ENCODE measurements at regions not wholly inside any gene's neighbourhood (a gene's known extent, or its start where the extent isn't known, plus 50 kb on each side); places are given as distances from the start of the nearest gene placed in this dataset.

- H4K20me1 ChIP-seq (ENCODE audit: control insufficient read depth, extremely low read depth, insufficient read depth, low read length) = no peaks in the 10 kb centered on the region
- no peak overlapping the region for H3K27ac ChIP-seq (ENCODE audit: insufficient read depth, low read length)
- TF ChIP-seq EZH2 (IDR thresholded peaks at IDR 0.05; ENCODE audit: low read length, missing control alignments) = no peak
- TF ChIP-seq, protein P1, sequence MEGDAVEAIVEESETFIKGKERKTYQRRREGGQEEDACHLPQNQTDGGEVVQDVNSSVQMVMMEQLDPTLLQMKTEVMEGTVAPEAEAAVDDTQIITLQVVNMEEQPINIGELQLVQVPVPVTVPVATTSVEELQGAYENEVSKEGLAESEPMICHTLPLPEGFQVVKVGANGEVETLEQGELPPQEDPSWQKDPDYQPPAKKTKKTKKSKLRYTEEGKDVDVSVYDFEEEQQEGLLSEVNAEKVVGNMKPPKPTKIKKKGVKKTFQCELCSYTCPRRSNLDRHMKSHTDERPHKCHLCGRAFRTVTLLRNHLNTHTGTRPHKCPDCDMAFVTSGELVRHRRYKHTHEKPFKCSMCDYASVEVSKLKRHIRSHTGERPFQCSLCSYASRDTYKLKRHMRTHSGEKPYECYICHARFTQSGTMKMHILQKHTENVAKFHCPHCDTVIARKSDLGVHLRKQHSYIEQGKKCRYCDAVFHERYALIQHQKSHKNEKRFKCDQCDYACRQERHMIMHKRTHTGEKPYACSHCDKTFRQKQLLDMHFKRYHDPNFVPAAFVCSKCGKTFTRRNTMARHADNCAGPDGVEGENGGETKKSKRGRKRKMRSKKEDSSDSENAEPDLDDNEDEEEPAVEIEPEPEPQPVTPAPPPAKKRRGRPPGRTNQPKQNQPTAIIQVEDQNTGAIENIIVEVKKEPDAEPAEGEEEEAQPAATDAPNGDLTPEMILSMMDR (conservative IDR thresholded peaks at IDR 0.05 in 1 of 2, IDR thresholded peaks at IDR 0.05 in 1 of 2; ENCODE audit: low read depth in 1 of 2, low read length in 2 of 2) = no peak
- H3K4me3 ChIP-seq (replicated peaks in 1 of 4; ENCODE audit: control extremely low read depth in 1 of 4, insufficient read depth in 1 of 4, low read depth in 3 of 4, low read length in 4 of 4) = no peak overlapping the region
- H2AFZ ChIP-seq (ENCODE audit: low read length) = no peak overlapping the region
- H3K4me2 ChIP-seq (ENCODE audit: extremely low read depth, insufficient read depth, low read length) = no peak overlapping the region
- no peaks in the 10 kb centered on the region for H3K79me2 ChIP-seq (ENCODE audit: control insufficient read depth, insufficient read depth, low read length)
- no peaks in the 10 kb centered on the region for H3K36me3 ChIP-seq (ENCODE audit: control insufficient read depth, insufficient read depth, low read length)
- H3K9me3 ChIP-seq (ENCODE audit: control insufficient read depth, insufficient read depth, low read depth, low read length) = no peaks in the 10 kb centered on the region
- no peaks in the 10 kb centered on the region for H3K27me3 ChIP-seq (ENCODE audit: control insufficient read depth, insufficient read depth, low read length)
- DNase-seq (ENCODE audit: low read depth in 2 of 2) = no peak
- H3K4me1 ChIP-seq (ENCODE audit: control insufficient read depth, extremely low read depth, insufficient read depth, low read length) = no peaks in the 10 kb centered on the region
- no peak overlapping the region for H3K9ac ChIP-seq (ENCODE audit: insufficient read depth, low read length)
These were observed 948.8 kb downstream of the GRM8 start for GRCh38 chr7:126303926-126304325.

DNA sequence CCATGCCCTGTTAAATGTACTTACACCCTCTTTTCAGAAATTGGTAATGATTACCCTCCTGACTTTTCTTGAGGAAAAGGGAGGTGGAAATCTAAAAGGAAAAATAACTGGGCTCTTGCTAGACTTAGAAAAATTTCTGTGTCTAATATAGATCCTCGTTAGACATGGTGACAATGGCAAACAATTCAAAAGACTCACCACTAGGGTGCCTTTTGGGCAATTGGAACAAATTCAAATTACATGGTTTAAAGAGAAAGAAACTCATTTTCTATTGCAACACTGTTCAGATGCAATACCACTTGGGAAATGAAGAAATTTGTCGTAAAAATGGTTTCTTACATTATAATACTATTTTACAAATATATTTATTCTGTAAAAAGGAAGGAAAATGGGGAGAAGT, 950.1 kb downstream of the GRM8 start:
- Histone ChIP-seq H3K79me2 (ENCODE audit: control insufficient read depth, insufficient read depth, low read length) (no peaks in the 10 kb centered on the region), H3K9ac (ENCODE audit: insufficient read depth, low read length) (no peak overlapping the region), H3K4me2 (ENCODE audit: extremely low read depth, insufficient read depth, low read length) (no peak overlapping the region), H3K27ac (ENCODE audit: insufficient read depth, low read length) (no peak overlapping the region), H3K36me3 (ENCODE audit: control insufficient read depth, insufficient read depth, low read length) (no peaks in the 10 kb centered on the region), H3K4me1 (ENCODE audit: control insufficient read depth, extremely low read depth, insufficient read depth, low read length) (no peaks in the 10 kb centered on the region), H3K27me3 (ENCODE audit: control insufficient read depth, insufficient read depth, low read length) (no peaks in the 10 kb centered on the region), H2AFZ (ENCODE audit: low read length) (no peak overlapping the region), H3K9me3 (ENCODE audit: control insufficient read depth, insufficient read depth, low read depth, low read length) (no peaks in the 10 kb centered on the region), H4K20me1 (ENCODE audit: control insufficient read depth, extremely low read depth, insufficient read depth, low read length) (no peaks in the 10 kb centered on the region), H3K4me3 (replicated peaks in 1 of 4; ENCODE audit: control extremely low read depth in 1 of 4, insufficient read depth in 1 of 4, low read depth in 3 of 4, low read length in 4 of 4) (no peak overlapping the region)
- TF ChIP-seq, protein P1 (conservative IDR thresholded peaks at IDR 0.05 in 1 of 2, IDR thresholded peaks at IDR 0.05 in 1 of 2; ENCODE audit: low read depth in 1 of 2, low read length in 2 of 2) = no peak
- no peak for TF ChIP-seq EZH2 (IDR thresholded peaks at IDR 0.05; ENCODE audit: low read length, missing control alignments)
- no peak for DNase-seq (ENCODE audit: low read depth in 2 of 2)

DNA sequence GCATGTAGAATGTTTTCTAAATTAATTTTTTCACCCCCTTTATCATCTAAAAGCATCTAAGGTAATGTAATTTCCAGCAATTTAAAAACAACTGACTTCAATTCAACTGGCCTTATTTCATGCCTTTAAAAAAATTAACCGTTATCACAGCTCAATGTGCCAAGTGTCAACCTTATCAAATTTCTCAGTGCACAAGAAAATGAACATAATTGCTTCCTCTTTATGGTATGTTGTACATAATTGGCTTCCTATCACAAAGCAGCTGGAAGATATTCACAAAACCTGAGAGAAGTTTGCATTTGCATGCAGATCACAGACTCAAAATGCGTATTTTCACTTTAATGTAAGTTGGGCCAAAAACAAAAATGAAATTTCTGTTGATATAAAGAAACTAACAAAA, 966.4 kb downstream of the GRM8 start:
- Histone ChIP-seq H2AFZ (ENCODE audit: low read length) (no peak overlapping the region), H3K4me2 (ENCODE audit: extremely low read depth, insufficient read depth, low read length) (no peak overlapping the region), H3K4me1 (ENCODE audit: control insufficient read depth, extremely low read depth, insufficient read depth, low read length) (no peaks in the 10 kb centered on the region), H3K79me2 (ENCODE audit: control insufficient read depth, insufficient read depth, low read length) (no peaks in the 10 kb centered on the region), H3K27me3 (ENCODE audit: control insufficient read depth, insufficient read depth, low read length) (no peaks in the 10 kb centered on the region), H3K27ac (ENCODE audit: insufficient read depth, low read length) (no peak overlapping the region), H3K9ac (ENCODE audit: insufficient read depth, low read length) (no peak overlapping the region), H3K4me3 (replicated peaks in 1 of 4; ENCODE audit: control extremely low read depth in 1 of 4, insufficient read depth in 1 of 4, low read depth in 3 of 4, low read length in 4 of 4) (no peak overlapping the region), H4K20me1 (ENCODE audit: control insufficient read depth, extremely low read depth, insufficient read depth, low read length) (no peaks in the 10 kb centered on the region), H3K9me3 (ENCODE audit: control insufficient read depth, insufficient read depth, low read depth, low read length) (no peaks in the 10 kb centered on the region), H3K36me3 (ENCODE audit: control insufficient read depth, insufficient read depth, low read length) (no peaks in the 10 kb centered on the region)
- DNase-seq (ENCODE audit: low read depth in 2 of 2) = no peak
- TF ChIP-seq, protein P1 (conservative IDR thresholded peaks at IDR 0.05 in 1 of 2, IDR thresholded peaks at IDR 0.05 in 1 of 2; ENCODE audit: low read depth in 1 of 2, low read length in 2 of 2) = no peak
- TF ChIP-seq EZH2 (IDR thresholded peaks at IDR 0.05; ENCODE audit: low read length, missing control alignments) = no peak

Measured in fibroblast of lung (primary cell).